ENCODE measurements at regions not wholly inside any gene's neighbourhood (a gene's known extent, or its start where the extent isn't known, plus 50 kb on each side); places are given as distances from the start of the nearest gene placed in this dataset.

DNA sequence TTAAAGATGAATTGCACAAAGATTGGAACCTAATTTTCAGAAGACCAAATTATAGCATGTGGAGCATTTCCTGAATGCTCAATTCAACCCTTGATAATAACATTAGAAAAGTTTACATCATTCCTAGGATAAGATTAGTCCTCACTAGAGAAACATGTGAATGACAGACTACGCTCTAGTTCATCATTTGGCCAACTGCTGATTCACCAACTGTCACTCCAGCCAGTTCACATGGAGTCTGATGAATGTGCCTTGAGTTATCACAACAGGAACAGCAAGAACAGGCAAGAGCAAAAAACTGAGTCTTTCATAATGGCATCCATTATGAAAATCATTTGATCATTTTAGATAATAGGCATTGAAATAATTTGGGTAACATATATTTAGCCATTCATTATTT is 415.9 kb downstream of the PTPRC start:
- CTCF ChIA-PET, result no interaction called here

GRCh38 chr1:199057322-199057721 is 418.5 kb downstream of the PTPRC start:
- CTCF ChIA-PET, result no interaction called here
- intact Hi-C loops (cut with micrococcal nuclease; ENCODE audit: unreplicated experiment), result no loop called here
- POLR2A ChIA-PET (ENCODE audit: low non-redundant PET), result no interaction called here
- TF ChIP-seq CTCF (conservative IDR thresholded peaks at IDR 0.05; ENCODE audit: low read depth, low read length) (no peak), EZH2 (IDR thresholded peaks at IDR 0.05; ENCODE audit: borderline replicate concordance, low read depth, low read length, poor library complexity, severe bottlenecking) (no peak)
- no peaks in the 10 kb centered on the region for H3K36me3 ChIP-seq (ENCODE audit: insufficient read depth, low read length, poor library complexity, severe bottlenecking)
- H3K27me3 ChIP-seq (replicated peaks; ENCODE audit: insufficient read depth, low read depth, low read length, poor library complexity), result no peaks in the 10 kb centered on the region
- peaks cover 3% of the 10 kb centered on the region for H3K4me1 ChIP-seq (ENCODE audit: insufficient read depth, low read length, poor library complexity, severe bottlenecking)
- H3K27ac ChIP-seq (ENCODE audit: low read depth, low read length, poor library complexity, severe bottlenecking), result no peak overlapping the region
- no TSS peak for BruUV-seq (replicated peaks)
- H3K9me3 ChIP-seq (ENCODE audit: low read depth, low read length, poor library complexity, severe bottlenecking), result no peaks in the 10 kb centered on the region
- DNase-seq (ENCODE audit: low spot score), result no peak
- no peak overlapping the region for H3K4me3 ChIP-seq (ENCODE audit: low read depth, low read length, poor library complexity, severe bottlenecking)

More for the DNA sequence above, 415.9 kb downstream of the PTPRC start:
- DNase-seq (ENCODE audit: low spot score), result no peak
- Histone ChIP-seq H3K4me1 (ENCODE audit: insufficient read depth, low read length, poor library complexity, severe bottlenecking) (peaks cover 3% of the 10 kb centered on the region), H3K27me3 (replicated peaks; ENCODE audit: insufficient read depth, low read depth, low read length, poor library complexity) (no peaks in the 10 kb centered on the region), H3K4me3 (ENCODE audit: low read depth, low read length, poor library complexity, severe bottlenecking) (no peak overlapping the region), H3K27ac (ENCODE audit: low read depth, low read length, poor library complexity, severe bottlenecking) (no peak overlapping the region), H3K9me3 (ENCODE audit: low read depth, low read length, poor library complexity, severe bottlenecking) (no peaks in the 10 kb centered on the region), H3K36me3 (ENCODE audit: insufficient read depth, low read length, poor library complexity, severe bottlenecking) (no peaks in the 10 kb centered on the region)
- POLR2A ChIA-PET (ENCODE audit: low non-redundant PET), result no interaction called here
- intact Hi-C loops (cut with micrococcal nuclease; ENCODE audit: unreplicated experiment), result no loop called here
- no peak for TF ChIP-seq EZH2 (IDR thresholded peaks at IDR 0.05; ENCODE audit: borderline replicate concordance, low read depth, low read length, poor library complexity, severe bottlenecking)
- no peak for TF ChIP-seq CTCF (conservative IDR thresholded peaks at IDR 0.05; ENCODE audit: low read depth, low read length)
- BruUV-seq (replicated peaks), result no TSS peak

DNA sequence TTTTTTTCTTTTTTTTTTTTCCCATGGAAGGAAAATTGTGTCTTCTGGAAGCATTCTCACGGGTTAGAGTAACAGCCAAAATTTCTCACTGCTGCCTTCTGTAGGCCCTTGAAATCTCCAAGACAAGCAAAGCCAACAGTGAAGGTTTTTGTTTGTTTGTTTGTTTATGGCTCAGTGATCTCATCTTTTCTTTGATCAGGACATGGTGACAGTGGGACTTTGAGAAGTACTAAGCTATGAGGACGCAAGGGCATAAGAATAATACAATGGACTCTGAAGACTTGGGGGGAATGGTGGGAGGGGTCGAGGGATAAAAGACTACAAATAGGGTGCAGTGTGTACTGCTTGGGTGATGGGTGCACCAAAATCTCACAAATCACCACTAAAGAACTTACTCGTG is 419.4 kb downstream of the PTPRC start:
- ChIA-PET POLR2A (ENCODE audit: low non-redundant PET) (no interaction called here), CTCF (no interaction called here)
- Histone ChIP-seq H3K27me3 (replicated peaks; ENCODE audit: insufficient read depth, low read depth, low read length, poor library complexity) (no peaks in the 10 kb centered on the region), H3K4me1 (ENCODE audit: insufficient read depth, low read length, poor library complexity, severe bottlenecking) (peaks cover 3% of the 10 kb centered on the region), H3K36me3 (ENCODE audit: insufficient read depth, low read length, poor library complexity, severe bottlenecking) (no peaks in the 10 kb centered on the region), H3K4me3 (ENCODE audit: low read depth, low read length, poor library complexity, severe bottlenecking) (no peak overlapping the region), H3K27ac (ENCODE audit: low read depth, low read length, poor library complexity, severe bottlenecking) (no peak overlapping the region), H3K9me3 (ENCODE audit: low read depth, low read length, poor library complexity, severe bottlenecking) (no peaks in the 10 kb centered on the region)
- intact Hi-C loops (cut with micrococcal nuclease; ENCODE audit: unreplicated experiment), result no loop called here
- no peak for TF ChIP-seq CTCF (conservative IDR thresholded peaks at IDR 0.05; ENCODE audit: low read depth, low read length)
- BruUV-seq (replicated peaks), result no TSS peak
- no peak for DNase-seq (ENCODE audit: low spot score)

Data from A673 (cell line).